ENCODE measurements at regions not wholly inside any gene's neighbourhood (a gene's known extent, or its start where the extent isn't known, plus 50 kb on each side); places are given as distances from the start of the nearest gene placed in this dataset.
"Not testable (repeated sequence)": the region's sequence is repeated elsewhere in the genome, so short reads cannot be mapped to it uniquely, and the experiment has no call there.

- no peak for TF ChIP-seq CTCF (IDR thresholded peaks at IDR 0.05)
- intact Hi-C loops (cut with DNase I): no loop called here
- H3K4me3 ChIP-seq: no peak overlapping the region
- H3K36me3 ChIP-seq: no peaks in the 10 kb centered on the region
- no peak for ATAC-seq
- H3K4me1 ChIP-seq: no peaks in the 10 kb centered on the region
- H3K9me3 ChIP-seq: no peaks in the 10 kb centered on the region
- no peak for DNase-seq
- H3K27ac ChIP-seq: no peak overlapping the region
- H3K27me3 ChIP-seq (ENCODE audit: low read depth): no peaks in the 10 kb centered on the region
Measured at GRCh38 chr3:106842151-106842550, 535.1 kb upstream of the CCDC54 start.

GRCh38 chr3:106844638-106845037 is 532.6 kb upstream of the CCDC54 start:
- no peaks in the 10 kb centered on the region for H3K36me3 ChIP-seq
- no peak overlapping the region for H3K4me3 ChIP-seq
- DNase-seq (no peak), ATAC-seq (no peak)
- H3K4me1 ChIP-seq: no peaks in the 10 kb centered on the region
- no peak overlapping the region for H3K27ac ChIP-seq
- intact Hi-C loops (cut with DNase I): no loop called here
- no peaks in the 10 kb centered on the region for H3K27me3 ChIP-seq (ENCODE audit: low read depth)
- no peaks in the 10 kb centered on the region for H3K9me3 ChIP-seq
- TF ChIP-seq CTCF (IDR thresholded peaks at IDR 0.05): no peak

GRCh38 chr3:106848099-106848498 is 529.1 kb upstream of the CCDC54 start:
- H3K4me3 ChIP-seq: no peak overlapping the region
- no peak for ATAC-seq
- intact Hi-C loops (cut with DNase I): no loop called here
- no peak overlapping the region for H3K27ac ChIP-seq
- H3K27me3 ChIP-seq (ENCODE audit: low read depth): no peaks in the 10 kb centered on the region
- TF ChIP-seq CTCF (IDR thresholded peaks at IDR 0.05): no peak
- DNase-seq: no peak
- no peaks in the 10 kb centered on the region for H3K36me3 ChIP-seq
- H3K4me1 ChIP-seq: no peaks in the 10 kb centered on the region
- H3K9me3 ChIP-seq: no peaks in the 10 kb centered on the region

- Histone ChIP-seq H3K9me3 (no peaks in the 10 kb centered on the region), H3K27me3 (ENCODE audit: low read depth) (no peaks in the 10 kb centered on the region), H3K27ac (no peak overlapping the region), H3K4me3 (no peak overlapping the region), H3K4me1 (no peaks in the 10 kb centered on the region), H3K36me3 (no peaks in the 10 kb centered on the region)
- no peak for ATAC-seq
- intact Hi-C loops (cut with DNase I): no loop called here
- TF ChIP-seq CTCF (IDR thresholded peaks at IDR 0.05): no peak
- DNase-seq: no peak
Measured at GRCh38 chr3:106850437-106850836, 526.8 kb upstream of the CCDC54 start.

- ATAC-seq; intact Hi-C loops (cut with DNase I); H3K4me1 ChIP-seq; DNase-seq; H3K4me3 ChIP-seq; H3K9me3 ChIP-seq; H3K27ac ChIP-seq; H3K36me3 ChIP-seq; H3K27me3 ChIP-seq (ENCODE audit: low read depth): not testable (repeated sequence)
Measured at GRCh38 chr3:106858321-106858720, 518.9 kb upstream of the CCDC54 start.

GRCh38 chr3:106860182-106860581 is 517.1 kb upstream of the CCDC54 start:
- intact Hi-C loops (cut with DNase I): no loop called here
- no peak for TF ChIP-seq CTCF (IDR thresholded peaks at IDR 0.05)
- ATAC-seq: no peak

More at GRCh38 chr3:106860182-106860581, 517.1 kb upstream of the CCDC54 start:
- no peak overlapping the region for H3K4me3 ChIP-seq
- no peaks in the 10 kb centered on the region for H3K9me3 ChIP-seq
- no peaks in the 10 kb centered on the region for H3K36me3 ChIP-seq
- no peak overlapping the region for H3K27ac ChIP-seq
- no peaks in the 10 kb centered on the region for H3K4me1 ChIP-seq
- no peak for DNase-seq
- H3K27me3 ChIP-seq (ENCODE audit: low read depth): no peaks in the 10 kb centered on the region

All from lower lobe of right lung (tissue), 2 donors.